B cell (primary cell): ENCODE measurements at regions not wholly inside any gene's neighbourhood (a gene's known extent, or its start where the extent isn't known, plus 50 kb on each side); places are given as distances from the start of the nearest gene placed in this dataset.

Source experiments
- CTCF ChIP-seq: fragments of 200-600 bp; IDR thresholded peaks from one replicate; pipeline ENCODE4 v1.8.0; 2022; ENCODE audit warnings: antibody characterized with exemption, mild to moderate bottlenecking
- EZH2 ChIP-seq: IDR thresholded peaks from 2 replicates; pipeline ENCODE4 v1.6.1; 2012; ENCODE audit warnings: borderline replicate concordance, low read depth, mild to moderate bottlenecking, moderate library complexity, low read length; ENCODE audit not compliant: insufficient read depth, poor library complexity, severe bottlenecking

DNA sequence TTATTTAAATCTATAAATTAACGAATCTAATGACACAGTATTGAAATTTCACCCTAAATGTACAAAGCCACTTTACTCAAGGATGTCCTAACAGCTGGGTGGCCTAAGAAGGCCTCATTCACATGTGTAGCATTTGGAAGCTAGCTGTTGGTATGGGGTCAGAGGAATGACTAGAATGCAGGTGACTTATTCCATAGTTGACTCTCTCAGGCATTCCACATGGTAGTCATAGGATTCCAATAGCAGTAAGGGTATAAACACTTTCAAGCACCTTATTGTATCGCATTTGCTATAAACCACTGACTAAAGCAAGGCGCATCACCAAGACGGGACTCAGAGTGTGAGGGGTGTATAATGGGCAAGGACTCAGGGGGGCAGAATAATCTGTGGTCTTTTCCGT lies 294.8 kb upstream of the EPHA3 start:
- TF ChIP-seq CTCF (no peak), EZH2 (no peak)
